IMR-90 (cell line): ENCODE measurements at regions not wholly inside any gene's neighbourhood (a gene's known extent, or its start where the extent isn't known, plus 50 kb on each side); places are given as distances from the start of the nearest gene placed in this dataset.

Source experiments
- ATAC-seq: fragments of 200-7000 bp; cut with Tn5 transposase; 2 replicates; pipeline ENCODE4 v1.9.1; 2020; ENCODE audit warnings: low read depth, mild to moderate bottlenecking, moderate library complexity
- BruUV-seq: library from RNA; stranded (reverse); fragments of 400-500 nt; replicated peaks from 2 replicates; lab custom pipeline; 2021; lab: Mats Ljungman, UMichigan
- CTCF ChIA-PET: fragments of 300-600 bp; formaldehyde crosslinking; extraction: SDS; loops from one replicate; lab custom pipeline; 2021; ENCODE audit warnings: antibody characterized with exemption; lab: Yijun Ruan, JAX
- POLR2A ChIA-PET: fragments of 300-600 bp; sonication (Branson Sonifier 250); formaldehyde crosslinking; loops from one replicate; lab custom pipeline; 2022; ENCODE audit warnings: antibody characterized with exemption; ENCODE audit not compliant: unreplicated experiment; lab: Charles Lee
- DNase-seq: peaks from one replicate; pipeline ENCODE4 v3.0.0; 2013
- H2AFZ ChIP-seq: replicated peaks from 2 replicates; pipeline ENCODE3; 2013; ENCODE audit warnings: low read length, mild to moderate bottlenecking; ENCODE audit not compliant: poor library complexity
- H2AK5ac ChIP-seq: 2 replicates; pipeline ENCODE4 v1.6.1; 2013; ENCODE audit warnings: low read depth, low read length, inconsistent platforms
- H2AK9ac ChIP-seq: replicated peaks from 2 replicates; pipeline ENCODE3; 2013; ENCODE audit warnings: mild to moderate bottlenecking, low read depth, low read length, moderate library complexity; ENCODE audit not compliant: poor library complexity
- H2BK120ac ChIP-seq: 2 replicates; pipeline ENCODE4 v1.6.1; 2013; ENCODE audit warnings: low read depth, low read length, inconsistent platforms
- H2BK15ac ChIP-seq: 3 replicates; pipeline ENCODE4 v1.6.1; 2013; ENCODE audit warnings: low read depth, low read length, inconsistent platforms
- H2BK20ac ChIP-seq: 2 replicates; pipeline ENCODE4 v1.6.1; 2013; ENCODE audit warnings: low read depth, mild to moderate bottlenecking, inconsistent platforms, low read length, moderate library complexity
- H2BK5ac ChIP-seq: 2 replicates; pipeline ENCODE4 v1.6.1; 2013; ENCODE audit warnings: mild to moderate bottlenecking, low read depth, low read length, inconsistent platforms; ENCODE audit not compliant: poor library complexity, severe bottlenecking
- H3K14ac ChIP-seq: replicated peaks from 2 replicates; pipeline ENCODE4 v1.6.1; 2013; ENCODE audit warnings: low read depth, low read length, inconsistent platforms
- H3K18ac ChIP-seq: 2 replicates; pipeline ENCODE4 v1.6.1; 2013; ENCODE audit warnings: low read depth, low read length, control low read depth
- H3K23ac ChIP-seq: 2 replicates; pipeline ENCODE4 v1.6.1; 2013; ENCODE audit warnings: low read depth, low read length, inconsistent platforms
- H3K27ac ChIP-seq: 2 replicates; pipeline ENCODE4 v1.5.1; 2013; ENCODE audit warnings: mild to moderate bottlenecking, control low read depth, low read length; ENCODE audit not compliant: insufficient read depth
- H3K27me3 ChIP-seq: 2 replicates; pipeline ENCODE4 v1.6.1; 2013; ENCODE audit warnings: low read length; ENCODE audit not compliant: control insufficient read depth, insufficient read depth
- H3K36me3 ChIP-seq: 2 replicates; pipeline ENCODE4 v1.6.1; 2013; ENCODE audit warnings: low read length, mixed read lengths; ENCODE audit not compliant: control insufficient read depth, insufficient read depth
- H3K4ac ChIP-seq: 2 replicates; pipeline ENCODE4 v1.6.1; 2013; ENCODE audit warnings: low read depth, low read length, inconsistent platforms
- H3K4me1 ChIP-seq: 2 replicates; pipeline ENCODE4 v1.6.1; 2013; ENCODE audit warnings: low read length, mixed read lengths; ENCODE audit not compliant: control insufficient read depth, insufficient read depth
- H3K4me2 ChIP-seq: 2 replicates; pipeline ENCODE4 v1.6.1; 2013; ENCODE audit warnings: low read depth, mild to moderate bottlenecking, control low read depth, low read length, moderate library complexity
- H3K4me3 ChIP-seq: 2 replicates; pipeline ENCODE4 v1.5.1; 2013; ENCODE audit warnings: low read depth, mild to moderate bottlenecking, control low read depth, low read length, moderate library complexity; ENCODE audit not compliant: insufficient read depth
- H3K56ac ChIP-seq: 2 replicates; pipeline ENCODE4 v1.6.1; 2013; ENCODE audit warnings: low read length, inconsistent platforms; ENCODE audit not compliant: insufficient read depth; ENCODE audit errors: extremely low read depth
- H3K79me1 ChIP-seq, 2 experiments: 2 replicates each; pipeline ENCODE4 v1.6.1; 2013; ENCODE audit warnings: low read length in 2 of 2, inconsistent platforms in 1 of 2, low read depth in 1 of 2
- H3K9ac ChIP-seq: 2 replicates; pipeline ENCODE4 v1.6.1; 2013; ENCODE audit warnings: low read depth, low read length, control low read depth
- H3K9me1 ChIP-seq: 2 replicates; pipeline ENCODE4 v1.6.1; 2013; ENCODE audit warnings: low read length, inconsistent platforms; ENCODE audit not compliant: insufficient read depth
- H3K9me3 ChIP-seq: 2 replicates; pipeline ENCODE4 v1.6.1; 2013; ENCODE audit warnings: low read length; ENCODE audit not compliant: control insufficient read depth, insufficient read depth
- H4K20me1 ChIP-seq: 2 replicates; pipeline ENCODE4 v1.6.1; 2013; ENCODE audit warnings: low read length, inconsistent platforms; ENCODE audit not compliant: insufficient read depth
- H4K5ac ChIP-seq: 2 replicates; pipeline ENCODE4 v1.6.1; 2013; ENCODE audit warnings: mild to moderate bottlenecking, low read depth, low read length, control low read depth
- H4K8ac ChIP-seq, 2 experiments: 2 replicates each; pipeline ENCODE4 v1.6.1; 2013; ENCODE audit warnings: low read depth in 2 of 2, low read length in 2 of 2, control low read depth in 1 of 2, inconsistent platforms in 1 of 2
- H4K91ac ChIP-seq: 2 replicates; pipeline ENCODE4 v1.6.1; 2013; ENCODE audit warnings: low read depth, low read length, inconsistent platforms; ENCODE audit not compliant: insufficient read depth
- BHLHE40 ChIP-seq: fragments of 150-350 bp; IDR thresholded peaks from 2 replicates; pipeline ENCODE4 v1.6.1; 2016; ENCODE audit warnings: mild to moderate bottlenecking, low read depth, low read length
- CEBPB ChIP-seq: IDR thresholded peaks from 2 replicates; pipeline ENCODE4 v1.6.1; 2012; ENCODE audit warnings: low read depth, low read length, improper control_type of control experiment
- CHD1 ChIP-seq: IDR thresholded peaks from 2 replicates; pipeline ENCODE4 v1.6.1; 2012; ENCODE audit warnings: low read depth, low read length, improper control_type of control experiment
- FOS ChIP-seq: fragments of 150-350 bp; IDR thresholded peaks from 2 replicates; pipeline ENCODE4 v1.6.1; 2016; ENCODE audit warnings: low read depth, low read length
- MAFK ChIP-seq: IDR thresholded peaks from 2 replicates; pipeline ENCODE4 v1.6.1; 2012; ENCODE audit warnings: low read depth, low read length, improper control_type of control experiment
- MAZ ChIP-seq: IDR thresholded peaks from 2 replicates; pipeline ENCODE4 v1.6.1; 2012; ENCODE audit warnings: low read depth, mild to moderate bottlenecking, low read length, improper control_type of control experiment, moderate library complexity, borderline replicate concordance
- MXI1 ChIP-seq: IDR thresholded peaks from 2 replicates; pipeline ENCODE4 v1.6.1; 2012; ENCODE audit warnings: low read depth, mild to moderate bottlenecking, low read length, moderate library complexity, borderline replicate concordance
- NFE2L2 ChIP-seq: fragments of 150-350 bp; IDR thresholded peaks from 2 replicates; pipeline ENCODE4 v1.6.1; 2016; ENCODE audit warnings: low read depth, mild to moderate bottlenecking, low read length
- POLR2A ChIP-seq: IDR thresholded peaks from 2 replicates; pipeline ENCODE4 v1.6.1; 2012; ENCODE audit warnings: mild to moderate bottlenecking, low read depth, low read length
- RAD21 ChIP-seq: IDR thresholded peaks from 2 replicates; pipeline ENCODE4 v1.6.1; 2012; ENCODE audit warnings: low read length, improper control_type of control experiment
- RCOR1 ChIP-seq: IDR thresholded peaks from 2 replicates; pipeline ENCODE4 v1.6.1; 2012; ENCODE audit warnings: mild to moderate bottlenecking, low read length, improper control_type of control experiment; ENCODE audit not compliant: insufficient replicate concordance
- RFX5 ChIP-seq: IDR thresholded peaks from 2 replicates; pipeline ENCODE4 v1.8.0; 2012; ENCODE audit warnings: low read depth, mild to moderate bottlenecking, low read length, moderate library complexity
- SMC3 ChIP-seq: fragments of 150-350 bp; IDR thresholded peaks from 2 replicates; pipeline ENCODE4 v1.6.1; 2016; ENCODE audit warnings: low read depth, mild to moderate bottlenecking, antibody characterized with exemption, low read length, moderate library complexity
- WGBS, 2 experiments: methylation state at CpG; one replicate each; pipeline versions ENCODE4 v1.1.5 to v1.1.7; 2013; ENCODE audit warnings: missing lambda C conversion rate in 2 of 2; ENCODE audit not compliant: insufficient read length in 1 of 2; ENCODE audit errors: extremely low coverage in 2 of 2; 5-methylcytosine and 5-hydroxymethylcytosine counted together
- dilution Hi-C: fragments of 300-500 bp; cut with HindIII; formaldehyde crosslinking; loops from one replicate; pipeline ENCODE4 v1.14.3; 2018; ENCODE audit warnings: low sequenced_read_pairs; ENCODE audit not compliant: unreplicated experiment
- in situ Hi-C: fragments of 300-500 bp; cut with MboI; formaldehyde crosslinking; loops from 3 replicates; pipeline ENCODE4 v1.14.3; 2019; ENCODE audit warnings: low sequenced_read_pairs, inconsistent platforms, mixed read lengths
- intact Hi-C: fragments of 100-400 bp; cut with micrococcal nuclease; formaldehyde crosslinking; loops from 2 replicates; pipeline ENCODE4 v1.10.0; 2022
- TF ChIP-seq, protein P1 (sequence below): fragments of 150-350 bp; IDR thresholded peaks from 2 replicates; pipeline ENCODE4 v1.6.1; 2017; ENCODE audit warnings: mild to moderate bottlenecking, antibody characterized with exemption, low read length, low read depth
- TF ChIP-seq, protein P2 (sequence below): conservative IDR thresholded peaks from 2 replicates; pipeline ENCODE4 v1.5.1; 2012; ENCODE audit warnings: mild to moderate bottlenecking, low read depth, low read length, improper control_type of control experiment
- TF ChIP-seq, protein P3 (sequence below): fragments of 150-350 bp; IDR thresholded peaks from 2 replicates; pipeline ENCODE4 v1.6.1; 2016; ENCODE audit warnings: low read depth, mild to moderate bottlenecking, low read length, moderate library complexity, borderline replicate concordance

DNA sequence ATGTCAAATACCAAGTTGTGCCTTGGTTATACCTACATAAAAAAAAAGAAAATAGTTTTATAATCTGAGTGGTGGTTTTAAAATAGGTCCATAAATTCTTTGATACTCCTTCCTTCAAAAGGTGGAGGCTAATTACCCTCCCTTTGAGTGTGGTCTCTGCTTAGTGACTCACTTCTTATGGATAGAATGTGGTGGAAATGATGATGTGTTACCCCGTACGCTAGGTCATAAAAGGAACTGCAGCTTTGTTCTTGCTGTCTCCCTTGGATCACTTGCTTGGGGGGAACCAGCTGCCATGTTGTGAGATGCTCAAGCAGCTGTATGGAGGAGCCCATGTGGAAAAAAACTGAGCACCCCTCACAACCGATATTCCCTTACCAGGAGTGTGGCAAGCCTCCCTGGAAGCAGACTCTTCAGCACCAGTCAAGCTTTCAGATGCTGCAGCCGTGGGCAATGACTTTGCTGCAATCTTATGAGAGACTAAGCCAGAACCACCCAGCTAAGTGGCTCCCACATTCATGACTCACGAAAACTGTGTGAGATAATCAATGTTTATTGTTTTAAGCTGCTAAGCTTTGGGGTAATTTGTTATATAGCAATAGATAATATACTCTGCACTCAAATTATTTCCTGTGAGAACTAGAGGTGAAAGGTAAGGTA is 195.0 kb upstream of the GATB start:
- no peak overlapping the region for H3K4me2 ChIP-seq
- H4K5ac ChIP-seq, result no peak overlapping the region
- no peak overlapping the region for H2AFZ ChIP-seq
- H2BK120ac ChIP-seq, result no peak overlapping the region
- no peaks in the 10 kb centered on the region; the same call in 1 of the 2 replicates for H3K4me1 ChIP-seq
- dilution Hi-C loops, result no loop called here
- no peaks in the 10 kb centered on the region for H3K9me1 ChIP-seq
- H3K56ac ChIP-seq, result no peak overlapping the region
- H3K9ac ChIP-seq, result no peak overlapping the region
- ATAC-seq (peak; percentile 59; the same call in 1 of the 2 replicates), DNase-seq (peak; percentile 54)
- no peak overlapping the region for H3K4me3 ChIP-seq
- in situ Hi-C loops, result no loop called here
- H3K4ac ChIP-seq, result no peak overlapping the region
- no peaks in the 10 kb centered on the region for H3K9me3 ChIP-seq
- CTCF ChIA-PET, result no interaction called here
- H3K14ac ChIP-seq, result no peak overlapping the region
- H4K20me1 ChIP-seq, result no peaks in the 10 kb centered on the region
- POLR2A ChIA-PET, result no interaction called here
- no peak overlapping the region for H3K23ac ChIP-seq
- peaks cover 3% of the 10 kb centered on the region for H3K27me3 ChIP-seq
- BruUV-seq, result no TSS peak
- TF ChIP-seq RAD21 (no peak), RFX5 (no peak), BHLHE40 (no peak), POLR2A (no peak), NFE2L2 (no peak), CHD1 (no peak), CEBPB (no peak), MAFK (no peak), SMC3 (no peak), RCOR1 (no peak), MXI1 (no peak), FOS (no peak), MAZ (no peak)
- TF ChIP-seq, protein P1, sequence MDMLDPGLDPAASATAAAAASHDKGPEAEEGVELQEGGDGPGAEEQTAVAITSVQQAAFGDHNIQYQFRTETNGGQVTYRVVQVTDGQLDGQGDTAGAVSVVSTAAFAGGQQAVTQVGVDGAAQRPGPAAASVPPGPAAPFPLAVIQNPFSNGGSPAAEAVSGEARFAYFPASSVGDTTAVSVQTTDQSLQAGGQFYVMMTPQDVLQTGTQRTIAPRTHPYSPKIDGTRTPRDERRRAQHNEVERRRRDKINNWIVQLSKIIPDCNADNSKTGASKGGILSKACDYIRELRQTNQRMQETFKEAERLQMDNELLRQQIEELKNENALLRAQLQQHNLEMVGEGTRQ, result no peak
- TF ChIP-seq, protein P2, sequence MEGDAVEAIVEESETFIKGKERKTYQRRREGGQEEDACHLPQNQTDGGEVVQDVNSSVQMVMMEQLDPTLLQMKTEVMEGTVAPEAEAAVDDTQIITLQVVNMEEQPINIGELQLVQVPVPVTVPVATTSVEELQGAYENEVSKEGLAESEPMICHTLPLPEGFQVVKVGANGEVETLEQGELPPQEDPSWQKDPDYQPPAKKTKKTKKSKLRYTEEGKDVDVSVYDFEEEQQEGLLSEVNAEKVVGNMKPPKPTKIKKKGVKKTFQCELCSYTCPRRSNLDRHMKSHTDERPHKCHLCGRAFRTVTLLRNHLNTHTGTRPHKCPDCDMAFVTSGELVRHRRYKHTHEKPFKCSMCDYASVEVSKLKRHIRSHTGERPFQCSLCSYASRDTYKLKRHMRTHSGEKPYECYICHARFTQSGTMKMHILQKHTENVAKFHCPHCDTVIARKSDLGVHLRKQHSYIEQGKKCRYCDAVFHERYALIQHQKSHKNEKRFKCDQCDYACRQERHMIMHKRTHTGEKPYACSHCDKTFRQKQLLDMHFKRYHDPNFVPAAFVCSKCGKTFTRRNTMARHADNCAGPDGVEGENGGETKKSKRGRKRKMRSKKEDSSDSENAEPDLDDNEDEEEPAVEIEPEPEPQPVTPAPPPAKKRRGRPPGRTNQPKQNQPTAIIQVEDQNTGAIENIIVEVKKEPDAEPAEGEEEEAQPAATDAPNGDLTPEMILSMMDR, result no peak
- TF ChIP-seq, protein P3, sequence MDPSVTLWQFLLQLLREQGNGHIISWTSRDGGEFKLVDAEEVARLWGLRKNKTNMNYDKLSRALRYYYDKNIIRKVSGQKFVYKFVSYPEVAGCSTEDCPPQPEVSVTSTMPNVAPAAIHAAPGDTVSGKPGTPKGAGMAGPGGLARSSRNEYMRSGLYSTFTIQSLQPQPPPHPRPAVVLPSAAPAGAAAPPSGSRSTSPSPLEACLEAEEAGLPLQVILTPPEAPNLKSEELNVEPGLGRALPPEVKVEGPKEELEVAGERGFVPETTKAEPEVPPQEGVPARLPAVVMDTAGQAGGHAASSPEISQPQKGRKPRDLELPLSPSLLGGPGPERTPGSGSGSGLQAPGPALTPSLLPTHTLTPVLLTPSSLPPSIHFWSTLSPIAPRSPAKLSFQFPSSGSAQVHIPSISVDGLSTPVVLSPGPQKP, result no peak
- no CpG with 5 or more reads among the region's 5 CpGs for WGBS, 2 experiments
- no peak overlapping the region for H4K8ac ChIP-seq
- no peak overlapping the region for H2AK5ac ChIP-seq
- H3K79me1 ChIP-seq, result no peaks in the 10 kb centered on the region
- no peak overlapping the region for H3K27ac ChIP-seq
- H2BK20ac ChIP-seq, result no peak overlapping the region
- intact Hi-C loops, result no loop called here
- H2BK5ac ChIP-seq, result no peak overlapping the region
- no peak overlapping the region for H3K18ac ChIP-seq
- H2BK15ac ChIP-seq, result no peak overlapping the region
- H3K36me3 ChIP-seq, result no peaks in the 10 kb centered on the region
- H4K91ac ChIP-seq, result no peak overlapping the region
- H2AK9ac ChIP-seq, result no peak overlapping the region
